WERI-Rb-1 (cell line): ENCODE measurements at regions not wholly inside any gene's neighbourhood (a gene's known extent, or its start where the extent isn't known, plus 50 kb on each side); places are given as distances from the start of the nearest gene placed in this dataset.

Experiments
- DNase-seq: peaks from one replicate; pipeline ENCODE4 v3.0.0-alpha.2; 2020
- H3K27ac ChIP-seq: fragments of 250-450 bp; sonication (Bioruptor Pico); 2 replicates; pipeline ENCODE4 v1.5.1; 2020; ENCODE audit warnings: mild to moderate bottlenecking, moderate library complexity
- H3K27me3 ChIP-seq: fragments of 250-450 bp; sonication (Bioruptor Pico); 2 replicates; pipeline ENCODE4 v1.5.1; 2021; ENCODE audit warnings: mild to moderate bottlenecking, low read depth, moderate library complexity; ENCODE audit not compliant: insufficient read depth, severe bottlenecking
- H3K36me3 ChIP-seq: fragments of 250-450 bp; sonication (Bioruptor Pico); 2 replicates; pipeline ENCODE4 v1.5.1; 2020; ENCODE audit warnings: mild to moderate bottlenecking, moderate library complexity
- H3K4me3 ChIP-seq: 2 replicates; pipeline ENCODE4 v1.5.1; 2011; ENCODE audit warnings: low read depth, mild to moderate bottlenecking, control low read depth, low read length
- H3K9me3 ChIP-seq: fragments of 250-450 bp; sonication (Bioruptor Pico); 2 replicates; pipeline ENCODE4 v1.5.1; 2021; ENCODE audit warnings: mild to moderate bottlenecking, moderate library complexity; ENCODE audit not compliant: severe bottlenecking
- CTCF ChIP-seq: IDR thresholded peaks from 2 replicates; pipeline ENCODE4 v1.5.1; 2011; ENCODE audit warnings: low read depth, mild to moderate bottlenecking, control low read depth, inconsistent platforms, low read length

GRCh38 chr4:156053174-156053573, 99.5 kb upstream of the CTSO start:
- no peak for TF ChIP-seq CTCF
- H3K4me3 ChIP-seq, result no peak overlapping the region
- DNase-seq, result no peak
- H3K27ac ChIP-seq, result no peak overlapping the region
- no peaks in the 10 kb centered on the region for H3K27me3 ChIP-seq
- H3K9me3 ChIP-seq, result no peaks in the 10 kb centered on the region
- no peaks in the 10 kb centered on the region for H3K36me3 ChIP-seq

- no peak overlapping the region for H3K4me3 ChIP-seq
- no peaks in the 10 kb centered on the region for H3K27me3 ChIP-seq
- no peak overlapping the region for H3K27ac ChIP-seq
- H3K9me3 ChIP-seq, result no peaks in the 10 kb centered on the region
- no peaks in the 10 kb centered on the region for H3K36me3 ChIP-seq
- no peak for TF ChIP-seq CTCF
- DNase-seq, result no peak
These were observed 98.5 kb upstream of the CTSO start for GRCh38 chr4:156052116-156052515.

- Histone ChIP-seq H3K27me3 (no peaks in the 10 kb centered on the region), H3K27ac (no peak overlapping the region), H3K4me3 (no peak overlapping the region), H3K9me3 (no peaks in the 10 kb centered on the region), H3K36me3 (no peaks in the 10 kb centered on the region)
- peak; percentile 45 for DNase-seq
- no peak for TF ChIP-seq CTCF
These were observed 85.1 kb upstream of the CTSO start for GRCh38 chr4:156038772-156039171.

- no peaks in the 10 kb centered on the region for H3K9me3 ChIP-seq
- TF ChIP-seq CTCF, result no peak
- H3K27me3 ChIP-seq, result no peaks in the 10 kb centered on the region
- H3K4me3 ChIP-seq, result no peak overlapping the region
- DNase-seq, result no peak
- H3K27ac ChIP-seq, result no peak overlapping the region
- no peaks in the 10 kb centered on the region for H3K36me3 ChIP-seq
These were observed 82.8 kb upstream of the CTSO start for GRCh38 chr4:156036496-156036895.

GRCh38 chr4:156029691-156030090, 76.0 kb upstream of the CTSO start:
- no peak for DNase-seq
- Histone ChIP-seq H3K27me3 (no peaks in the 10 kb centered on the region), H3K36me3 (no peaks in the 10 kb centered on the region), H3K27ac (no peak overlapping the region), H3K4me3 (no peak overlapping the region), H3K9me3 (no peaks in the 10 kb centered on the region)
- TF ChIP-seq CTCF, result no peak

GRCh38 chr4:156021298-156021697, 67.6 kb upstream of the CTSO start:
- Histone ChIP-seq H3K36me3 (no peaks in the 10 kb centered on the region), H3K9me3 (no peaks in the 10 kb centered on the region), H3K4me3 (no peak overlapping the region), H3K27me3 (no peaks in the 10 kb centered on the region), H3K27ac (no peak overlapping the region)
- TF ChIP-seq CTCF, result no peak
- DNase-seq, result no peak
